ENCODE measurements at regions not wholly inside any gene's neighbourhood (a gene's known extent, or its start where the extent isn't known, plus 50 kb on each side); places are given as distances from the start of the nearest gene placed in this dataset.

- no peak for TF ChIP-seq POLR2A (IDR thresholded peaks at IDR 0.05; ENCODE audit: low read depth, low read length)
- Histone ChIP-seq H3K4me3 (replicated peaks in 1 of 3; ENCODE audit: insufficient read depth in 1 of 3, low read depth in 1 of 3, low read length in 3 of 3) (no peak overlapping the region), H3K27ac (ENCODE audit: insufficient read depth, low read depth, low read length) (no peak overlapping the region), H2AFZ (ENCODE audit: low read depth, low read length) (no peak overlapping the region), H3K27me3 (ENCODE audit: control insufficient read depth in 2 of 2, insufficient read depth in 2 of 2, low read length in 2 of 2) (no peaks in the 10 kb centered on the region), H3K79me2 (ENCODE audit: control insufficient read depth, insufficient read depth, low read length) (no peaks in the 10 kb centered on the region), H3K9me1 (replicated peaks; ENCODE audit: control insufficient read depth, extremely low read depth, insufficient read depth, low read length) (no peaks in the 10 kb centered on the region), H3K9ac (replicated peaks; ENCODE audit: extremely low read depth, insufficient read depth, low read length) (no peak overlapping the region), H3K9me3 (replicated peaks; ENCODE audit: control insufficient read depth, insufficient read depth, low read length) (no peaks in the 10 kb centered on the region), H3K4me2 (ENCODE audit: insufficient read depth, low read length) (no peak overlapping the region), H4K20me1 (replicated peaks; ENCODE audit: control insufficient read depth, extremely low read depth, insufficient read depth, low read length) (no peaks in the 10 kb centered on the region), H3K36me3 (ENCODE audit: control insufficient read depth in 2 of 2, extremely low read depth in 1 of 2, insufficient read depth in 2 of 2, low read length in 2 of 2) (no peaks in the 10 kb centered on the region), H3K4me1 (ENCODE audit: control insufficient read depth, extremely low read depth, insufficient read depth, low read length) (no peaks in the 10 kb centered on the region)
- BruUV-seq (replicated peaks): no TSS peak
- dilution Hi-C loops (cut with MboI; ENCODE audit: extremely low pct_ligation_motif_present, low sequenced_read_pairs): no loop called here
- intact Hi-C loops (cut with micrococcal nuclease): no loop called here
- DNase-seq (ENCODE audit: low read depth, low spot score) (no peak), FAIRE-seq (no peak)
- ChIA-PET POLR2A (no interaction called here), CTCF (no interaction called here)
These were observed 398.4 kb upstream of the RGS6 start for GRCh38 chr14:71533800-71534199.

DNA sequence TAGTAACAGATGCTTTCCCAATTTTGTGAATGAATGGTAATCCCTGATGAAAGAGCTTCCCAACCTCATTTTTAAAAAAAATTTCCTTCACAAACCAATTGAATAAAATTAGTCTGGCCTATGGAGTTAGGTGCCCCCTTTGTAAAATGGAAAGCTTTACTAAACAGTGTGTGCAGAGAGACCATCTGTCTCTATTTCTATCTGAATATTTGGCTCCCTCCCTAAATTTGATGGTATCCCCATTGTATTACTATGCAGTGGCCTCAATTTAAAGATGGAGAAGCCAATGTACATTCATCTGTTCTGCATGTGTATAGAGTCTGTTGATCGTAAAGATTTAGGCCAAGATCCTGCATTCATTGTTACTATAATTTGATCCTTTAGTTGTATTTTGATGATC lies 397.7 kb upstream of the RGS6 start:
- Histone ChIP-seq H3K4me2 (ENCODE audit: insufficient read depth, low read length) (no peak overlapping the region), H3K27me3 (ENCODE audit: control insufficient read depth in 2 of 2, insufficient read depth in 2 of 2, low read length in 2 of 2) (no peaks in the 10 kb centered on the region), H3K4me3 (replicated peaks in 1 of 3; ENCODE audit: insufficient read depth in 1 of 3, low read depth in 1 of 3, low read length in 3 of 3) (no peak overlapping the region), H3K4me1 (ENCODE audit: control insufficient read depth, extremely low read depth, insufficient read depth, low read length) (peaks cover 6% of the 10 kb centered on the region), H2AFZ (ENCODE audit: low read depth, low read length) (no peak overlapping the region), H3K9me3 (replicated peaks; ENCODE audit: control insufficient read depth, insufficient read depth, low read length) (no peaks in the 10 kb centered on the region), H3K36me3 (ENCODE audit: control insufficient read depth in 2 of 2, extremely low read depth in 1 of 2, insufficient read depth in 2 of 2, low read length in 2 of 2) (no peaks in the 10 kb centered on the region), H3K9ac (replicated peaks; ENCODE audit: extremely low read depth, insufficient read depth, low read length) (no peak overlapping the region), H3K79me2 (ENCODE audit: control insufficient read depth, insufficient read depth, low read length) (no peaks in the 10 kb centered on the region), H3K27ac (ENCODE audit: insufficient read depth, low read depth, low read length) (no peak overlapping the region), H4K20me1 (replicated peaks; ENCODE audit: control insufficient read depth, extremely low read depth, insufficient read depth, low read length) (no peaks in the 10 kb centered on the region), H3K9me1 (replicated peaks; ENCODE audit: control insufficient read depth, extremely low read depth, insufficient read depth, low read length) (no peaks in the 10 kb centered on the region)
- FAIRE-seq (no peak), DNase-seq (ENCODE audit: low read depth, low spot score) (no peak)
- BruUV-seq (replicated peaks): no TSS peak
- no peak for TF ChIP-seq EZH2 (IDR thresholded peaks at IDR 0.05; ENCODE audit: borderline replicate concordance, low read depth, low read length, severe bottlenecking)
- TF ChIP-seq, protein P1, sequence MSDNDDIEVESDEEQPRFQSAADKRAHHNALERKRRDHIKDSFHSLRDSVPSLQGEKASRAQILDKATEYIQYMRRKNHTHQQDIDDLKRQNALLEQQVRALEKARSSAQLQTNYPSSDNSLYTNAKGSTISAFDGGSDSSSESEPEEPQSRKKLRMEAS (IDR thresholded peaks at IDR 0.05; ENCODE audit: insufficient read depth, insufficient read length): no peak
- no peak for TF ChIP-seq GATA2 (IDR thresholded peaks at IDR 0.05; ENCODE audit: insufficient read depth, insufficient read length, low read depth, low read length)
- no peak for TF ChIP-seq MYC (IDR thresholded peaks at IDR 0.05; ENCODE audit: low read depth, low read length)
- TF ChIP-seq CTCF (IDR thresholded peaks at IDR 0.05; ENCODE audit: extremely low read depth in 1 of 2, insufficient read depth in 1 of 2, low read depth in 1 of 2, low read length in 2 of 2): no peak
- TF ChIP-seq FOS (IDR thresholded peaks at IDR 0.05; ENCODE audit: borderline replicate concordance, insufficient read depth, low read length): no peak
- no peak for TF ChIP-seq POLR2AphosphoS5 (IDR thresholded peaks at IDR 0.05; ENCODE audit: insufficient read depth, low read depth, low read length)
- TF ChIP-seq POLR2A (IDR thresholded peaks at IDR 0.05; ENCODE audit: low read depth, low read length): no peak
- intact Hi-C loops (cut with micrococcal nuclease): no loop called here
- ChIA-PET CTCF (interaction anchor here (0.9 kb wide), 1 partner anchor 218 kb away, joined by 3 read pairs; no protein-coding TSS in a partner anchor), POLR2A (no interaction called here)
- dilution Hi-C loops (cut with MboI; ENCODE audit: extremely low pct_ligation_motif_present, low sequenced_read_pairs): no loop called here
